ENCODE measurements at regions not wholly inside any gene's neighbourhood (a gene's known extent, or its start where the extent isn't known, plus 50 kb on each side); places are given as distances from the start of the nearest gene placed in this dataset.

- H3K36me3 ChIP-seq, result no peaks in the 10 kb centered on the region
- peaks cover 7% of the 10 kb centered on the region for H3K27me3 ChIP-seq
- H3K4me1 ChIP-seq (ENCODE audit: control insufficient read depth in 1 of 2, insufficient read depth in 1 of 2, low read depth in 1 of 2, low read length in 1 of 2), result no peaks in the 10 kb centered on the region
- TF ChIP-seq, protein P1, sequence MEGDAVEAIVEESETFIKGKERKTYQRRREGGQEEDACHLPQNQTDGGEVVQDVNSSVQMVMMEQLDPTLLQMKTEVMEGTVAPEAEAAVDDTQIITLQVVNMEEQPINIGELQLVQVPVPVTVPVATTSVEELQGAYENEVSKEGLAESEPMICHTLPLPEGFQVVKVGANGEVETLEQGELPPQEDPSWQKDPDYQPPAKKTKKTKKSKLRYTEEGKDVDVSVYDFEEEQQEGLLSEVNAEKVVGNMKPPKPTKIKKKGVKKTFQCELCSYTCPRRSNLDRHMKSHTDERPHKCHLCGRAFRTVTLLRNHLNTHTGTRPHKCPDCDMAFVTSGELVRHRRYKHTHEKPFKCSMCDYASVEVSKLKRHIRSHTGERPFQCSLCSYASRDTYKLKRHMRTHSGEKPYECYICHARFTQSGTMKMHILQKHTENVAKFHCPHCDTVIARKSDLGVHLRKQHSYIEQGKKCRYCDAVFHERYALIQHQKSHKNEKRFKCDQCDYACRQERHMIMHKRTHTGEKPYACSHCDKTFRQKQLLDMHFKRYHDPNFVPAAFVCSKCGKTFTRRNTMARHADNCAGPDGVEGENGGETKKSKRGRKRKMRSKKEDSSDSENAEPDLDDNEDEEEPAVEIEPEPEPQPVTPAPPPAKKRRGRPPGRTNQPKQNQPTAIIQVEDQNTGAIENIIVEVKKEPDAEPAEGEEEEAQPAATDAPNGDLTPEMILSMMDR (IDR thresholded peaks at IDR 0.05), result no peak
- H3K4me3 ChIP-seq (ENCODE audit: low read depth in 1 of 2, low read length in 1 of 2), result no peak overlapping the region
- H3K27ac ChIP-seq, result no peak overlapping the region
- no peaks in the 10 kb centered on the region for H3K9me3 ChIP-seq
Observed at GRCh38 chr11:69884286-69884685, 65.1 kb upstream of the FGF3 start.

GRCh38 chr11:69884751-69885150 lies 65.5 kb upstream of the FGF3 start:
- H3K27ac ChIP-seq, result no peak overlapping the region
- no peaks in the 10 kb centered on the region for H3K36me3 ChIP-seq
- peaks cover 12% of the 10 kb centered on the region for H3K27me3 ChIP-seq
- TF ChIP-seq, protein P1 (IDR thresholded peaks at IDR 0.05), result no peak
- H3K4me3 ChIP-seq (ENCODE audit: low read depth in 1 of 2, low read length in 1 of 2), result no peak overlapping the region
- H3K4me1 ChIP-seq (ENCODE audit: control insufficient read depth in 1 of 2, insufficient read depth in 1 of 2, low read depth in 1 of 2, low read length in 1 of 2), result no peaks in the 10 kb centered on the region
- H3K9me3 ChIP-seq, result no peaks in the 10 kb centered on the region

GRCh38 chr11:69887330-69887729 lies 68.1 kb upstream of the FGF3 start:
- H3K4me3 ChIP-seq (ENCODE audit: low read depth in 1 of 2, low read length in 1 of 2), result no peak overlapping the region
- peaks cover 38% of the 10 kb centered on the region for H3K27me3 ChIP-seq
- TF ChIP-seq, protein P1 (IDR thresholded peaks at IDR 0.05), result no peak
- H3K4me1 ChIP-seq (ENCODE audit: control insufficient read depth in 1 of 2, insufficient read depth in 1 of 2, low read depth in 1 of 2, low read length in 1 of 2), result no peaks in the 10 kb centered on the region
- no peaks in the 10 kb centered on the region for H3K9me3 ChIP-seq
- H3K36me3 ChIP-seq, result no peaks in the 10 kb centered on the region
- no peak overlapping the region for H3K27ac ChIP-seq

DNA sequence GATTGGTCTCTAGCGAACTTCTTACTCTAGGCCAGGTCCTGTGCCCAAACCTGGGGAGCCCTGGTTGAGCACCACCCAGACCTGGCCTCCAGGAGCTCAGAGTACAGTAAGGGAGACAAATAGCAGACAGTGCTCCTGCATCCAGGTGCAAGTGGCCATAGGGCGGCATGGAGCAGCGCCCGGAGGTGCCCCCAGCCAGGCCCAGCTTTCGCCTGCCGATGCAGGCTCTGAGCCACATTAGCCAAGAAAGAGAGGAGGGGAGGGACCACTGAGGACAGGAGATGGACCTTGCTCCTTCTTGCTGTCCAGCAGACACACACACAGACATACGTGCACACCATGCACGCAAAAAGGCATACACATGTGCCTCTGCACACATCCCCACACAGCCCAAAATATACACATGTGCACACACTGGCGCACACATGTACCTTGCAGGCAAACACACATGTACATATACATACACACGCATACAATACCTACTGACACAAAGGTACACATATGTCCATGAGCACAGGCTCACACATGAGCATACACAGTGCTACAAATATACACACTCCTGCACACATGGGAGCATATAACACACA lies 68.7 kb upstream of the FGF3 start:
- Histone ChIP-seq H3K9me3 (no peaks in the 10 kb centered on the region), H3K4me1 (ENCODE audit: control insufficient read depth in 1 of 2, insufficient read depth in 1 of 2, low read depth in 1 of 2, low read length in 1 of 2) (no peaks in the 10 kb centered on the region), H3K27ac (no peak overlapping the region), H3K36me3 (no peaks in the 10 kb centered on the region), H3K27me3 (peaks cover 44% of the 10 kb centered on the region), H3K4me3 (ENCODE audit: low read depth in 1 of 2, low read length in 1 of 2) (no peak overlapping the region)
- TF ChIP-seq, protein P1 (IDR thresholded peaks at IDR 0.05), result no peak

DNA sequence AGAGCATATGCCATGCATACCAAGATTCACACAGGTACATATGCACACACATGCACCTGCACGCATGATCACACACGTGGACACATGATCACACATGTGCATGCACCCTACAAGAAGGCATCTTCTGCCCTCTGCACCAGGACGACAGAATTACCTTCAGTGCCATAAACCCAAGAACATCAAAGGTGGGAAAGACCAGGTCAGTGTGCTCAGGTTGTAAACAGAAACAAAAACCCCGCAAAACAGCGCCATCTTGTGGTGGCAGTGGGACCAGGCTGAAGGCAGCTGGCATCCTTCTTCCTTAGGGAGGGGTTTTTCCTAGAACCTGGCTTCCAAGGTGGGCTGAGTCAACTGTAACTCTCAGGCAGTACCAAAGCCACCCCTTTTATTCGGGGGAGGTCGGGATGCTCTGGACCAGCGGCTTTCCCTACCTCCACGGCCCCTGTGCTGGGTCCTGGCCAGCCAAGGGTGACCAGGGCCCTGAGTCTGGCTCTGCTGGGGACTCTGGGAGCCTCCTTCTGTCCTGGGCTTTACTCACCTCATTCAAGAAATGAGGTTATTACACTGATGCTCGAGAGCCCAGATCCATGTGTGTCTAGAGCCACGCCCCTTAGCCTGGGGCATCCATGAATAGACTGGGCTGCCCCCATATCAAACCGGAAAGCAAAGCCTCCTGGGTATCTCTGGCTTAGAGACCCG lies 69.4 kb upstream of the FGF3 start:
- no peaks in the 10 kb centered on the region for H3K36me3 ChIP-seq
- H3K9me3 ChIP-seq, result no peaks in the 10 kb centered on the region
- no peak overlapping the region for H3K27ac ChIP-seq
- TF ChIP-seq, protein P1 (IDR thresholded peaks at IDR 0.05), result peak; percentile 64
- no peaks in the 10 kb centered on the region for H3K4me1 ChIP-seq (ENCODE audit: control insufficient read depth in 1 of 2, insufficient read depth in 1 of 2, low read depth in 1 of 2, low read length in 1 of 2)
- H3K27me3 ChIP-seq, result peaks cover 51% of the 10 kb centered on the region
- H3K4me3 ChIP-seq (ENCODE audit: low read depth in 1 of 2, low read length in 1 of 2), result no peak overlapping the region
